ENCODE measurements at regions not wholly inside any gene's neighbourhood (a gene's known extent, or its start where the extent isn't known, plus 50 kb on each side); places are given as distances from the start of the nearest gene placed in this dataset.
A peak's percentile ranks its signal among the peaks of the same experiment; 100 is the strongest.

- no peaks in the 10 kb centered on the region for H3K36me3 Mint-ChIP-seq (ENCODE audit: insufficient read depth, unreplicated experiment)
- no peaks in the 10 kb centered on the region for H3K36me3 ChIP-seq (ENCODE audit: control insufficient read depth, insufficient read depth, low read length)
- ChIA-PET POLR2A (no interaction called here), CTCF (no interaction called here)
- H3K27me3 ChIP-seq (replicated peaks; ENCODE audit: control insufficient read depth, insufficient read depth, low read length), result no peaks in the 10 kb centered on the region
- BruUV-seq (replicated peaks), result no TSS peak
- no peaks in the 10 kb centered on the region for H3K4me1 Mint-ChIP-seq (ENCODE audit: low read depth, unreplicated experiment)
- intact Hi-C loops (cut with micrococcal nuclease; ENCODE audit: unreplicated experiment), result no loop called here
- H3K9me3 ChIP-seq, result no peaks in the 10 kb centered on the region
- TF ChIP-seq, protein P1, sequence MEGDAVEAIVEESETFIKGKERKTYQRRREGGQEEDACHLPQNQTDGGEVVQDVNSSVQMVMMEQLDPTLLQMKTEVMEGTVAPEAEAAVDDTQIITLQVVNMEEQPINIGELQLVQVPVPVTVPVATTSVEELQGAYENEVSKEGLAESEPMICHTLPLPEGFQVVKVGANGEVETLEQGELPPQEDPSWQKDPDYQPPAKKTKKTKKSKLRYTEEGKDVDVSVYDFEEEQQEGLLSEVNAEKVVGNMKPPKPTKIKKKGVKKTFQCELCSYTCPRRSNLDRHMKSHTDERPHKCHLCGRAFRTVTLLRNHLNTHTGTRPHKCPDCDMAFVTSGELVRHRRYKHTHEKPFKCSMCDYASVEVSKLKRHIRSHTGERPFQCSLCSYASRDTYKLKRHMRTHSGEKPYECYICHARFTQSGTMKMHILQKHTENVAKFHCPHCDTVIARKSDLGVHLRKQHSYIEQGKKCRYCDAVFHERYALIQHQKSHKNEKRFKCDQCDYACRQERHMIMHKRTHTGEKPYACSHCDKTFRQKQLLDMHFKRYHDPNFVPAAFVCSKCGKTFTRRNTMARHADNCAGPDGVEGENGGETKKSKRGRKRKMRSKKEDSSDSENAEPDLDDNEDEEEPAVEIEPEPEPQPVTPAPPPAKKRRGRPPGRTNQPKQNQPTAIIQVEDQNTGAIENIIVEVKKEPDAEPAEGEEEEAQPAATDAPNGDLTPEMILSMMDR (IDR thresholded peaks at IDR 0.05; ENCODE audit: insufficient read depth in 1 of 2, low read depth in 1 of 2, low read length in 1 of 2, severe bottlenecking in 1 of 2, unreplicated experiment in 1 of 2), result no peak
- no peak overlapping the region for H3K4me3 Mint-ChIP-seq (ENCODE audit: unreplicated experiment)
- no peaks in the 10 kb centered on the region for H3K9me3 Mint-ChIP-seq (ENCODE audit: unreplicated experiment)
- H3K27ac Mint-ChIP-seq (ENCODE audit: unreplicated experiment), result no peak overlapping the region
- H3K4me1 ChIP-seq, result no peaks in the 10 kb centered on the region
- no peak for DNase-seq
- no peaks in the 10 kb centered on the region for H3K27me3 Mint-ChIP-seq (ENCODE audit: insufficient read depth, unreplicated experiment)
- H3K4me3 ChIP-seq (ENCODE audit: low read depth, low read length), result no peak overlapping the region
Observed at GRCh38 chr10:44311563-44312051, 73.3 kb downstream of the CXCL12 start.

DNA sequence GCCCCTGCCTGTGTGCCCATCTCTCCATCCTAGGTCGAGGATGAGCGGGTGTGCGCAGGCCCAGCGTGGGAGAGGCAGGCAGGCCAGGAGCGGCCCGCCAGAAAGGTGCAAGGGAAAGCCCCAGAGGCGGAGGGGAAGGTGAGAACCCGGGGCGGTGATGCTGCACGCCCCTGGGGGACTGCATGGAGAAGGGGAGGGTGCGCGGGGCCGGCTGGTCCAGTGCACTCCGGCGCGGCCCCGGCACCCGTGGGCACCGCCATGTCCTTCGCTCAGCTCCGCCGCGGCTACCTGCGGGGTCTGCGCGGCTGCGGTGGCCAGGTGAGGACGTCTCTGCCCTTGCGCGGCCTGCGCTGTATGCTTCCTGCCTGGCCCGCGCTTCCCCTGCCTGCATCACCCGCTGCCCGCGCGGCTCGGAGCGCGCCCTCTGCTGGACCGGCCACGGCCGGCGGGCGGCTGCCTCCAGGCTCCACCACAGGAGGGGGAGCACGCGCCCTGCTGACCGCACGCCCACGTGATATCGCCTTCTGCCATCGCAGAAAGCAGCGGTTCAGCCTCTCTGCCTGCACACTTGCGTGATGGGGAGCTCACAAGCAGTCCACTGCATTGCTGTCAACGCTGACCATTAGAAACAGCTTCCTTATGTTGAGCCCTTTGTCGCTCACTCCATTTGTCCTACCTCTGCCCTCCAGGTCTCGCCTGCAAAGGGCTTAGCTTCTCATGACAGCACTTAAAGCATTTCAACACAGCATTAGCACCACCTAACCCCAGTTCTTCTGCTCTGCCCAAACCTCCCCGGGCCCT lies 73.9 kb downstream of the CXCL12 start:
- POLR2A ChIA-PET, result no interaction called here
- TF ChIP-seq, protein P1 (IDR thresholded peaks at IDR 0.05; ENCODE audit: insufficient read depth in 1 of 2, low read depth in 1 of 2, low read length in 1 of 2, severe bottlenecking in 1 of 2, unreplicated experiment in 1 of 2), result peak in 1 of 2 experiments; percentile 27
- Mint-ChIP-seq H3K27ac (ENCODE audit: unreplicated experiment) (no peak overlapping the region), H3K36me3 (ENCODE audit: insufficient read depth, unreplicated experiment) (no peaks in the 10 kb centered on the region), H3K27me3 (ENCODE audit: insufficient read depth, unreplicated experiment) (no peaks in the 10 kb centered on the region), H3K4me3 (ENCODE audit: unreplicated experiment) (no peak overlapping the region), H3K4me1 (ENCODE audit: low read depth, unreplicated experiment) (no peaks in the 10 kb centered on the region), H3K9me3 (ENCODE audit: unreplicated experiment) (no peaks in the 10 kb centered on the region)
- peak in 1 of 2 experiments; percentile 30 for DNase-seq
- Histone ChIP-seq H3K9me3 (no peaks in the 10 kb centered on the region), H3K4me1 (no peaks in the 10 kb centered on the region), H3K4me3 (ENCODE audit: low read depth, low read length) (no peak overlapping the region), H3K36me3 (ENCODE audit: control insufficient read depth, insufficient read depth, low read length) (no peaks in the 10 kb centered on the region), H3K27me3 (replicated peaks; ENCODE audit: control insufficient read depth, insufficient read depth, low read length) (no peaks in the 10 kb centered on the region)
- intact Hi-C loops (cut with micrococcal nuclease; ENCODE audit: unreplicated experiment), result no loop called here
- CTCF ChIA-PET, result no interaction called here
- BruUV-seq (replicated peaks), result no TSS peak

DNA sequence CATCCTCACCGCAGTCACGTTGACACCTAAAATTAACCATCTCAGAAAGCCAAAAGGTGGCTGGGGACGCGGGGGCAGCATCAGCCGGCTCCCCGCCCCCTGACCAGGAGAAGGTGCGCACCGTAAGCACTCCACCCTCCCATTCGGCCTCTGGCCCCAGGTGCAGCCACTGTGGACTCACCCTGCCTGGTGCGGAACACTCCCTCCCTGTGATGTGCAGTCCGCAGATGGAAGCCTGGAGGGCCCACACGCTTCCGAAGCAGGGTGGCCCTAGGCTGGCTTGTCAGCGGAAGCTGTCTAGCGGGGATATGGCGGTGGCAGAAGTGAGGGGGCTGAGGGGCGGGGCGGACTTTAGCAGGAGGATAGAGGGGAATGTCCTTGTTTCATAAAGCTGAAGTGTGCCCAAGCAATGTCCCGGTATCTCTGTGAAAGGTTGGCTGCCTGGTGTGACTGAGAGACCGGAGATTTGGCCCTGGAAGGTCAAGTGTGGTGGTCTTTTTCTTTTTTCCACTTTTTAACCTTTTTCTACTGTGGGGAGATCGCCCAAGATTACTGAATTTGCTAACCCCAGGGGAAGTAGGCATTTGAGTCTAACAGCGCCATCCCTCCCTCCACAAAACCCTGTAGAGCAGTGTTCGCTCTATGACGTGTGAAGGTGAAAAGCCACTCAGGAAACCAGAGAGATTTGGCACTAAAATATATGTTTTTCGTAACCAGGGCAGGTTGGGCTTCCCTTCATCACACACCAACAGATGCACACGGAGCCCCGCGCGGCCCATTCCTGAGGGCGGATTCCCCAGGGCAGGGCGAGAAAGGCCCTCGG lies 74.7 kb downstream of the CXCL12 start:
- ChIA-PET POLR2A (no interaction called here), CTCF (no interaction called here)
- TF ChIP-seq, protein P1 (IDR thresholded peaks at IDR 0.05; ENCODE audit: insufficient read depth in 1 of 2, low read depth in 1 of 2, low read length in 1 of 2, severe bottlenecking in 1 of 2, unreplicated experiment in 1 of 2), result no peak
- Mint-ChIP-seq H3K4me3 (ENCODE audit: unreplicated experiment) (no peak overlapping the region), H3K27ac (ENCODE audit: unreplicated experiment) (no peak overlapping the region), H3K9me3 (ENCODE audit: unreplicated experiment) (no peaks in the 10 kb centered on the region), H3K27me3 (ENCODE audit: insufficient read depth, unreplicated experiment) (no peaks in the 10 kb centered on the region), H3K4me1 (ENCODE audit: low read depth, unreplicated experiment) (no peaks in the 10 kb centered on the region), H3K36me3 (ENCODE audit: insufficient read depth, unreplicated experiment) (no peaks in the 10 kb centered on the region)
- H3K36me3 ChIP-seq (ENCODE audit: control insufficient read depth, insufficient read depth, low read length), result no peaks in the 10 kb centered on the region
- no peak for DNase-seq
- H3K27me3 ChIP-seq (replicated peaks; ENCODE audit: control insufficient read depth, insufficient read depth, low read length), result no peaks in the 10 kb centered on the region
- H3K4me3 ChIP-seq (ENCODE audit: low read depth, low read length), result no peak overlapping the region
- no peaks in the 10 kb centered on the region for H3K9me3 ChIP-seq
- intact Hi-C loops (cut with micrococcal nuclease; ENCODE audit: unreplicated experiment), result no loop called here
- BruUV-seq (replicated peaks), result no TSS peak
- H3K4me1 ChIP-seq, result no peaks in the 10 kb centered on the region
